AG04449 (cell line): ENCODE measurements at regions not wholly inside any gene's neighbourhood (a gene's known extent, or its start where the extent isn't known, plus 50 kb on each side); places are given as distances from the start of the nearest gene placed in this dataset.
"Not testable (repeated sequence)": the region's sequence is repeated elsewhere in the genome, so short reads cannot be mapped to it uniquely, and the experiment has no call there.

Experiments used
- CTCF ChIA-PET: fragments of 350-600 bp; formaldehyde crosslinking; extraction: SDS; loops from one replicate; lab custom pipeline; 2021; ENCODE audit warnings: antibody characterized with exemption; lab: Yijun Ruan, JAX
- POLR2A ChIA-PET: fragments of 400-600, 350-600 bp; formaldehyde crosslinking; extraction: SDS; loops from one replicate; lab custom pipeline; 2020; ENCODE audit warnings: antibody characterized with exemption, inconsistent platforms; lab: Yijun Ruan, JAX
- DNase-seq: peaks from one replicate; pipeline ENCODE4 v3.0.0-alpha.2; 2010; ENCODE audit warnings: low read depth, low spot score
- H3K4me3 ChIP-seq: 2 replicates; pipeline ENCODE4 v1.5.1; 2011; ENCODE audit warnings: low read depth, mild to moderate bottlenecking, control low read depth, low read length
- CTCF ChIP-seq: IDR thresholded peaks from one replicate; pipeline ENCODE4 v1.5.1; 2011; ENCODE audit warnings: mild to moderate bottlenecking, moderate library complexity, low read length, control low read depth, inconsistent platforms; ENCODE audit not compliant: insufficient read depth; ENCODE audit errors: missing control alignments

GRCh38 chr6:122931916-122932315 is 64.1 kb upstream of the CLVS2 start:
- TF ChIP-seq CTCF = no peak
- POLR2A ChIA-PET = no interaction called here
- H3K4me3 ChIP-seq = no peak overlapping the region
- CTCF ChIA-PET = no interaction called here
- no peak for DNase-seq

GRCh38 chr6:122944936-122945335 is 51.1 kb upstream of the CLVS2 start:
- DNase-seq, POLR2A ChIA-PET, H3K4me3 ChIP-seq, CTCF ChIA-PET: not testable (repeated sequence)
